ENCODE measurements at regions not wholly inside any gene's neighbourhood (a gene's known extent, or its start where the extent isn't known, plus 50 kb on each side); places are given as distances from the start of the nearest gene placed in this dataset.

GRCh38 chr5:164975986-164976385 lies 1470.6 kb downstream of the MAT2B start:
- TF ChIP-seq, protein P1, sequence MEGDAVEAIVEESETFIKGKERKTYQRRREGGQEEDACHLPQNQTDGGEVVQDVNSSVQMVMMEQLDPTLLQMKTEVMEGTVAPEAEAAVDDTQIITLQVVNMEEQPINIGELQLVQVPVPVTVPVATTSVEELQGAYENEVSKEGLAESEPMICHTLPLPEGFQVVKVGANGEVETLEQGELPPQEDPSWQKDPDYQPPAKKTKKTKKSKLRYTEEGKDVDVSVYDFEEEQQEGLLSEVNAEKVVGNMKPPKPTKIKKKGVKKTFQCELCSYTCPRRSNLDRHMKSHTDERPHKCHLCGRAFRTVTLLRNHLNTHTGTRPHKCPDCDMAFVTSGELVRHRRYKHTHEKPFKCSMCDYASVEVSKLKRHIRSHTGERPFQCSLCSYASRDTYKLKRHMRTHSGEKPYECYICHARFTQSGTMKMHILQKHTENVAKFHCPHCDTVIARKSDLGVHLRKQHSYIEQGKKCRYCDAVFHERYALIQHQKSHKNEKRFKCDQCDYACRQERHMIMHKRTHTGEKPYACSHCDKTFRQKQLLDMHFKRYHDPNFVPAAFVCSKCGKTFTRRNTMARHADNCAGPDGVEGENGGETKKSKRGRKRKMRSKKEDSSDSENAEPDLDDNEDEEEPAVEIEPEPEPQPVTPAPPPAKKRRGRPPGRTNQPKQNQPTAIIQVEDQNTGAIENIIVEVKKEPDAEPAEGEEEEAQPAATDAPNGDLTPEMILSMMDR (IDR thresholded peaks at IDR 0.05; ENCODE audit: poor library complexity, severe bottlenecking), result no peak
- TF ChIP-seq REST (IDR thresholded peaks at IDR 0.05; ENCODE audit: borderline replicate concordance) (no peak), RAD21 (conservative IDR thresholded peaks at IDR 0.05) (no peak), POLR2AphosphoS5 (IDR thresholded peaks at IDR 0.05) (no peak), TAF1 (IDR thresholded peaks at IDR 0.05; ENCODE audit: low read depth) (no peak), SMC3 (conservative IDR thresholded peaks at IDR 0.05; ENCODE audit: poor library complexity) (no peak), MXI1 (conservative IDR thresholded peaks at IDR 0.05; ENCODE audit: poor library complexity, severe bottlenecking) (no peak), EZH2 (IDR thresholded peaks at IDR 0.05; ENCODE audit: borderline replicate concordance, insufficient read depth, low read length, poor library complexity, severe bottlenecking) (no peak), EP300 (conservative IDR thresholded peaks at IDR 0.05; ENCODE audit: poor library complexity, severe bottlenecking) (no peak)
- peaks cover 6% of the 10 kb centered on the region for H3K9me3 ChIP-seq (ENCODE audit: low read length)
- no peaks in the 10 kb centered on the region for H3F3A ChIP-seq (ENCODE audit: insufficient read depth, low read length, poor library complexity, severe bottlenecking)
- H3K79me2 ChIP-seq (replicated peaks; ENCODE audit: insufficient read depth, low read length), result no peaks in the 10 kb centered on the region
- H3K36me3 ChIP-seq (ENCODE audit: insufficient read depth, low read length), result no peaks in the 10 kb centered on the region
- no peaks in the 10 kb centered on the region for H3K9me2 ChIP-seq (ENCODE audit: insufficient read depth, low read length)
- no peak overlapping the region for H2AFZ ChIP-seq (ENCODE audit: low read depth, low read length)
- H3K27me3 ChIP-seq (ENCODE audit: insufficient read depth, low read depth, low read length), result no peaks in the 10 kb centered on the region
- H3K4me2 ChIP-seq (ENCODE audit: low read length), result no peak overlapping the region
- no peaks in the 10 kb centered on the region for H4K20me1 ChIP-seq (ENCODE audit: insufficient read depth)
- no peak overlapping the region for H3K27ac ChIP-seq (ENCODE audit: low read length)
- H3K9ac ChIP-seq (ENCODE audit: low read length), result no peak overlapping the region
- no peak overlapping the region for H3K4me3 ChIP-seq (ENCODE audit: low read length)

- no peaks in the 10 kb centered on the region for H4K20me1 ChIP-seq (ENCODE audit: insufficient read depth)
- H3K27ac ChIP-seq (ENCODE audit: low read length), result no peak overlapping the region
- no peaks in the 10 kb centered on the region for H3K36me3 ChIP-seq (ENCODE audit: insufficient read depth, low read length)
- no peaks in the 10 kb centered on the region for H3K9me2 ChIP-seq (ENCODE audit: insufficient read depth, low read length)
- no peaks in the 10 kb centered on the region for H3F3A ChIP-seq (ENCODE audit: insufficient read depth, low read length, poor library complexity, severe bottlenecking)
- TF ChIP-seq REST (IDR thresholded peaks at IDR 0.05; ENCODE audit: borderline replicate concordance), result no peak
- TF ChIP-seq MXI1 (conservative IDR thresholded peaks at IDR 0.05; ENCODE audit: poor library complexity, severe bottlenecking), result no peak
- TF ChIP-seq EP300 (conservative IDR thresholded peaks at IDR 0.05; ENCODE audit: poor library complexity, severe bottlenecking), result no peak
- no peak for TF ChIP-seq SMC3 (conservative IDR thresholded peaks at IDR 0.05; ENCODE audit: poor library complexity)
- no peak for TF ChIP-seq TAF1 (IDR thresholded peaks at IDR 0.05; ENCODE audit: low read depth)
- no peak for TF ChIP-seq RAD21 (conservative IDR thresholded peaks at IDR 0.05)
- no peak for TF ChIP-seq EZH2 (IDR thresholded peaks at IDR 0.05; ENCODE audit: borderline replicate concordance, insufficient read depth, low read length, poor library complexity, severe bottlenecking)
- TF ChIP-seq, protein P1 (IDR thresholded peaks at IDR 0.05; ENCODE audit: poor library complexity, severe bottlenecking), result no peak
- TF ChIP-seq POLR2AphosphoS5 (IDR thresholded peaks at IDR 0.05), result no peak
- no peaks in the 10 kb centered on the region for H3K79me2 ChIP-seq (replicated peaks; ENCODE audit: insufficient read depth, low read length)
- H3K4me2 ChIP-seq (ENCODE audit: low read length), result no peak overlapping the region
- H2AFZ ChIP-seq (ENCODE audit: low read depth, low read length), result no peak overlapping the region
- H3K9me3 ChIP-seq (ENCODE audit: low read length), result no peaks in the 10 kb centered on the region
- H3K27me3 ChIP-seq (ENCODE audit: insufficient read depth, low read depth, low read length), result no peaks in the 10 kb centered on the region
- H3K9ac ChIP-seq (ENCODE audit: low read length), result no peak overlapping the region
- no peak overlapping the region for H3K4me3 ChIP-seq (ENCODE audit: low read length)
These were observed 1475.1 kb downstream of the MAT2B start for GRCh38 chr5:164980480-164980879.
